ENCODE measurements at regions not wholly inside any gene's neighbourhood (a gene's known extent, or its start where the extent isn't known, plus 50 kb on each side); places are given as distances from the start of the nearest gene placed in this dataset.

GRCh38 chr20:46798430-46798829, 89.0 kb downstream of the SLC2A10 start:
- no peak overlapping the region for H3K4me3 ChIP-seq (ENCODE audit: low read depth, low read length)
- TF ChIP-seq CTCF (conservative IDR thresholded peaks at IDR 0.05; ENCODE audit: low read depth, low read length): no peak
- no peak for DNase-seq (ENCODE audit: low read depth)

GRCh38 chr20:46799781-46800408, 90.4 kb downstream of the SLC2A10 start:
- TF ChIP-seq CTCF (conservative IDR thresholded peaks at IDR 0.05; ENCODE audit: low read depth, low read length): no peak
- no peak for DNase-seq (ENCODE audit: low read depth)
- H3K4me3 ChIP-seq (ENCODE audit: low read depth, low read length): no peak overlapping the region

GRCh38 chr20:46800409-46800804, 91.0 kb downstream of the SLC2A10 start:
- TF ChIP-seq CTCF (conservative IDR thresholded peaks at IDR 0.05; ENCODE audit: low read depth, low read length): no peak
- no peak overlapping the region for H3K4me3 ChIP-seq (ENCODE audit: low read depth, low read length)
- DNase-seq (ENCODE audit: low read depth): no peak

GRCh38 chr20:46801003-46801702, 91.7 kb downstream of the SLC2A10 start:
- H3K4me3 ChIP-seq (ENCODE audit: low read depth, low read length): no peak overlapping the region
- TF ChIP-seq CTCF (conservative IDR thresholded peaks at IDR 0.05; ENCODE audit: low read depth, low read length): no peak
- DNase-seq (ENCODE audit: low read depth): no peak

GRCh38 chr20:46802722-46803121, 91.9 kb upstream of the EYA2 start:
- no peak for DNase-seq (ENCODE audit: low read depth)
- no peak overlapping the region for H3K4me3 ChIP-seq (ENCODE audit: low read depth, low read length)
- no peak for TF ChIP-seq CTCF (conservative IDR thresholded peaks at IDR 0.05; ENCODE audit: low read depth, low read length)

- no peak for TF ChIP-seq CTCF (conservative IDR thresholded peaks at IDR 0.05; ENCODE audit: low read depth, low read length)
- no peak for DNase-seq (ENCODE audit: low read depth)
- no peak overlapping the region for H3K4me3 ChIP-seq (ENCODE audit: low read depth, low read length)
Observed at GRCh38 chr20:46803123-46804020, 91.3 kb upstream of the EYA2 start.
